GM23338 (cell line): ENCODE measurements at regions not wholly inside any gene's neighbourhood (a gene's known extent, or its start where the extent isn't known, plus 50 kb on each side); places are given as distances from the start of the nearest gene placed in this dataset.

ENCODE experiments used
- ATAC-seq: fragments of 200-7000 bp; cut with Tn5 transposase; 3 replicates; pipeline ENCODE4 v1.9.1; 2020
- DNase-seq: peaks from one replicate; pipeline ENCODE4 v3.0.0-alpha.2; 2015; ENCODE audit warnings: low spot score
- H2AFZ ChIP-seq: fragments of 200-600 bp; sonication (generic); 2 replicates; pipeline ENCODE4 v1.8.0; 2016; ENCODE audit warnings: antibody characterized with exemption, mild to moderate bottlenecking, moderate library complexity
- H3F3A ChIP-seq: fragments of 200-600 bp; sonication (generic); replicated peaks from 2 replicates; pipeline ENCODE4 v1.8.0; 2017; ENCODE audit warnings: antibody characterized with exemption, mixed run types, low read depth
- H3K27ac ChIP-seq: fragments of 200-600 bp; sonication (generic); 2 replicates; pipeline ENCODE4 v1.6.1; 2016; ENCODE audit warnings: low read depth
- H3K27me3 ChIP-seq: fragments of 200-600 bp; sonication (generic); 2 replicates; pipeline ENCODE4 v1.8.0; 2016; ENCODE audit warnings: mild to moderate bottlenecking, mixed run types, moderate library complexity; ENCODE audit not compliant: insufficient read depth
- H3K36me3 ChIP-seq: fragments of 200-600 bp; sonication (generic); 2 replicates; pipeline ENCODE4 v1.8.0; 2016; ENCODE audit warnings: mild to moderate bottlenecking; ENCODE audit not compliant: insufficient read depth
- H3K4me1 ChIP-seq: fragments of 200-600 bp; sonication (generic); 2 replicates; pipeline ENCODE4 v1.8.0; 2016; ENCODE audit warnings: mild to moderate bottlenecking, moderate library complexity; ENCODE audit not compliant: insufficient read depth
- H3K4me2 ChIP-seq: fragments of 200-600 bp; sonication (generic); 2 replicates; pipeline ENCODE4 v1.7.1; 2017; ENCODE audit warnings: mixed run types
- H3K4me3 ChIP-seq: fragments of 200-600 bp; sonication (generic); 2 replicates; pipeline ENCODE4 v1.6.1; 2016; ENCODE audit warnings: mixed run types
- H3K79me2 ChIP-seq: fragments of 200-600 bp; sonication (generic); replicated peaks from 2 replicates; pipeline ENCODE4 v1.8.0; 2017; ENCODE audit warnings: mild to moderate bottlenecking; ENCODE audit not compliant: insufficient read depth
- H3K9me2 ChIP-seq: fragments of 200-600 bp; sonication (generic); 2 replicates; pipeline ENCODE4 v1.8.0; 2017; ENCODE audit not compliant: insufficient read depth
- H4K20me1 ChIP-seq: fragments of 200-600 bp; sonication (generic); replicated peaks from 2 replicates; pipeline ENCODE4 v1.8.0; 2017; ENCODE audit warnings: mild to moderate bottlenecking; ENCODE audit not compliant: insufficient read depth
- H3K27ac Mint-ChIP-seq: 2 replicates; pipeline ENCODE4 v1.8.0; 2020; ENCODE audit warnings: inconsistent platforms, mild to moderate bottlenecking, moderate library complexity, mixed read lengths
- H3K27me3 Mint-ChIP-seq: 3 replicates; pipeline ENCODE4 v1.8.0; 2022; ENCODE audit warnings: low read depth, mild to moderate bottlenecking, moderate library complexity, mixed read lengths, inconsistent platforms; ENCODE audit not compliant: insufficient read depth, poor library complexity
- H3K36me3 Mint-ChIP-seq: 3 replicates; pipeline ENCODE4 v1.8.0; 2021; ENCODE audit warnings: low read depth, mild to moderate bottlenecking, inconsistent platforms, moderate library complexity, mixed read lengths
- H3K4me1 Mint-ChIP-seq: 3 replicates; pipeline ENCODE4 v1.8.0; 2020; ENCODE audit warnings: mild to moderate bottlenecking, inconsistent platforms, mixed read lengths
- H3K4me3 Mint-ChIP-seq: 3 replicates; pipeline ENCODE4 v1.8.0; 2021; ENCODE audit warnings: moderate library complexity, mild to moderate bottlenecking, inconsistent platforms, mixed read lengths
- H3K9me3 Mint-ChIP-seq: 3 replicates; pipeline ENCODE4 v1.8.0; 2020; ENCODE audit warnings: moderate library complexity, mild to moderate bottlenecking, inconsistent platforms, mixed read lengths
- CREB1 ChIP-seq: fragments of 250-450 bp; sonication (Bioruptor Pico); IDR thresholded peaks from 2 replicates; pipeline ENCODE4 v1.5.0; 2020; ENCODE audit warnings: low read depth, mild to moderate bottlenecking, moderate library complexity
- EZH2 ChIP-seq: fragments of 200-600 bp; sonication (generic); IDR thresholded peaks from one replicate; pipeline ENCODE4 v1.8.0; 2017; ENCODE audit warnings: antibody characterized with exemption, mild to moderate bottlenecking, low read depth; ENCODE audit not compliant: unreplicated experiment
- EZH2phosphoT487 ChIP-seq: fragments of 200-600 bp; sonication (generic); IDR thresholded peaks from one replicate; pipeline ENCODE4 v1.8.1; 2018; ENCODE audit warnings: antibody characterized with exemption; ENCODE audit not compliant: unreplicated experiment
- JUNB ChIP-seq: IDR thresholded peaks from one replicate; pipeline ENCODE4 v1.6.1; 2016; ENCODE audit warnings: antibody characterized with exemption; ENCODE audit not compliant: unreplicated experiment
- NANOG ChIP-seq: IDR thresholded peaks from 2 replicates; pipeline ENCODE4 v1.6.1; 2016; ENCODE audit warnings: antibody characterized with exemption, borderline replicate concordance
- POLR2AphosphoS5 ChIP-seq: IDR thresholded peaks from 2 replicates; pipeline ENCODE4 v1.6.1; 2016; ENCODE audit warnings: antibody characterized with exemption, low read depth
- STAT1 ChIP-seq: IDR thresholded peaks from one replicate; pipeline ENCODE4 v1.6.1; 2016; ENCODE audit warnings: antibody characterized with exemption; ENCODE audit not compliant: unreplicated experiment
- ZNF331 ChIP-seq: fragments of 250-450 bp; sonication (Bioruptor Pico); IDR thresholded peaks from 2 replicates; pipeline ENCODE4 v1.5.0; 2020; ENCODE audit warnings: low read depth, mild to moderate bottlenecking, moderate library complexity
- TF ChIP-seq, protein P1 (sequence below): IDR thresholded peaks from 2 replicates; pipeline ENCODE4 v1.6.1; 2016; ENCODE audit warnings: antibody characterized with exemption
- TF ChIP-seq, protein P2 (sequence below), 2 experiments: fragments of 200-600 bp in 1 of 2; sonication (generic) in 1 of 2; conservative IDR thresholded peaks; 2 replicates each; pipeline versions ENCODE4 v1.5.1 to v1.6.1; 2016 to 2017; ENCODE audit warnings: antibody characterized with exemption in 2 of 2, low read depth in 2 of 2, mild to moderate bottlenecking in 2 of 2, moderate library complexity in 1 of 2
- TF ChIP-seq, protein P3 (sequence below): fragments of 250-450 bp; sonication (Bioruptor Pico); IDR thresholded peaks from 2 replicates; pipeline ENCODE4 v1.5.0; 2020; ENCODE audit warnings: mild to moderate bottlenecking, moderate library complexity

GRCh38 chr2:177026253-177026652 is 186.3 kb upstream of the HNRNPA3 start (continued):
- TF ChIP-seq, protein P1, sequence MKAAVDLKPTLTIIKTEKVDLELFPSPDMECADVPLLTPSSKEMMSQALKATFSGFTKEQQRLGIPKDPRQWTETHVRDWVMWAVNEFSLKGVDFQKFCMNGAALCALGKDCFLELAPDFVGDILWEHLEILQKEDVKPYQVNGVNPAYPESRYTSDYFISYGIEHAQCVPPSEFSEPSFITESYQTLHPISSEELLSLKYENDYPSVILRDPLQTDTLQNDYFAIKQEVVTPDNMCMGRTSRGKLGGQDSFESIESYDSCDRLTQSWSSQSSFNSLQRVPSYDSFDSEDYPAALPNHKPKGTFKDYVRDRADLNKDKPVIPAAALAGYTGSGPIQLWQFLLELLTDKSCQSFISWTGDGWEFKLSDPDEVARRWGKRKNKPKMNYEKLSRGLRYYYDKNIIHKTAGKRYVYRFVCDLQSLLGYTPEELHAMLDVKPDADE: no peak
- TF ChIP-seq, protein P2, sequence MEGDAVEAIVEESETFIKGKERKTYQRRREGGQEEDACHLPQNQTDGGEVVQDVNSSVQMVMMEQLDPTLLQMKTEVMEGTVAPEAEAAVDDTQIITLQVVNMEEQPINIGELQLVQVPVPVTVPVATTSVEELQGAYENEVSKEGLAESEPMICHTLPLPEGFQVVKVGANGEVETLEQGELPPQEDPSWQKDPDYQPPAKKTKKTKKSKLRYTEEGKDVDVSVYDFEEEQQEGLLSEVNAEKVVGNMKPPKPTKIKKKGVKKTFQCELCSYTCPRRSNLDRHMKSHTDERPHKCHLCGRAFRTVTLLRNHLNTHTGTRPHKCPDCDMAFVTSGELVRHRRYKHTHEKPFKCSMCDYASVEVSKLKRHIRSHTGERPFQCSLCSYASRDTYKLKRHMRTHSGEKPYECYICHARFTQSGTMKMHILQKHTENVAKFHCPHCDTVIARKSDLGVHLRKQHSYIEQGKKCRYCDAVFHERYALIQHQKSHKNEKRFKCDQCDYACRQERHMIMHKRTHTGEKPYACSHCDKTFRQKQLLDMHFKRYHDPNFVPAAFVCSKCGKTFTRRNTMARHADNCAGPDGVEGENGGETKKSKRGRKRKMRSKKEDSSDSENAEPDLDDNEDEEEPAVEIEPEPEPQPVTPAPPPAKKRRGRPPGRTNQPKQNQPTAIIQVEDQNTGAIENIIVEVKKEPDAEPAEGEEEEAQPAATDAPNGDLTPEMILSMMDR (conservative IDR thresholded peaks at IDR 0.05; ENCODE audit: low read depth in 2 of 2): no peak
- TF ChIP-seq EZH2 (no peak), CREB1 (no peak), NANOG (no peak), EZH2phosphoT487 (no peak), POLR2AphosphoS5 (no peak), JUNB (no peak), STAT1 (no peak)

DNA sequence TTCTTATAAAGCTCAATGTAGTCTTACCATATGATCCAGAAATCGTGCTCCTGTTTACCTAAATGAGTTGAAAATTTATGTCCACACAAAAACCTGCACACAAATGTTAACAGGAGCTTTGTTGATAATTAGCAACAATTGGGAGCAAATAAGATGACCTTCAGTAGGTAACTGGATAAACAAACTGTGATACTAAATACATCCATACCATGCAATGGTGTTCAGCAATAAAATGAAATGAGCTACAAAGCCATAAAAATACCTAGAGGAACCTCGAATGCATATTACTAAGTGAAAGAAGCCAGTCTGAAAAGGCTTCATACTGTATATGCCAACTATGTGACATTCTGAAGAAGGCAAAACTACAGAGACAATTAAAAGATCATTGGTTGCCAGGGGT is 185.6 kb upstream of the HNRNPA3 start:
- H3K4me3 ChIP-seq: no peak overlapping the region
- H3K79me2 ChIP-seq: no peaks in the 10 kb centered on the region
- no peak overlapping the region for H3K4me2 ChIP-seq
- H3K27me3 ChIP-seq: no peaks in the 10 kb centered on the region
- no peaks in the 10 kb centered on the region for H4K20me1 ChIP-seq
- H3K36me3 ChIP-seq: no peaks in the 10 kb centered on the region
- no peak overlapping the region for H3K27ac ChIP-seq
- Mint-ChIP-seq H3K9me3 (no peaks in the 10 kb centered on the region), H3K27me3 (no peaks in the 10 kb centered on the region), H3K4me1 (peaks cover 22% of the 10 kb centered on the region; the same call in 2 of the 3 replicates), H3K27ac (no peak overlapping the region), H3K36me3 (no peaks in the 10 kb centered on the region), H3K4me3 (no peak overlapping the region)
- H3K9me2 ChIP-seq: no peaks in the 10 kb centered on the region
- no peak for ATAC-seq
- H3F3A ChIP-seq: no peaks in the 10 kb centered on the region
- no peak for DNase-seq
- peaks cover 12% of the 10 kb centered on the region; the same call in 1 of the 2 replicates for H3K4me1 ChIP-seq
- H2AFZ ChIP-seq: no peak overlapping the region
- no peak for TF ChIP-seq ZNF331 (CRISPR knock-in tag)
- TF ChIP-seq, protein P2 (conservative IDR thresholded peaks at IDR 0.05; ENCODE audit: low read depth in 2 of 2): no peak
- TF ChIP-seq, protein P1: no peak
- TF ChIP-seq, protein P3, sequence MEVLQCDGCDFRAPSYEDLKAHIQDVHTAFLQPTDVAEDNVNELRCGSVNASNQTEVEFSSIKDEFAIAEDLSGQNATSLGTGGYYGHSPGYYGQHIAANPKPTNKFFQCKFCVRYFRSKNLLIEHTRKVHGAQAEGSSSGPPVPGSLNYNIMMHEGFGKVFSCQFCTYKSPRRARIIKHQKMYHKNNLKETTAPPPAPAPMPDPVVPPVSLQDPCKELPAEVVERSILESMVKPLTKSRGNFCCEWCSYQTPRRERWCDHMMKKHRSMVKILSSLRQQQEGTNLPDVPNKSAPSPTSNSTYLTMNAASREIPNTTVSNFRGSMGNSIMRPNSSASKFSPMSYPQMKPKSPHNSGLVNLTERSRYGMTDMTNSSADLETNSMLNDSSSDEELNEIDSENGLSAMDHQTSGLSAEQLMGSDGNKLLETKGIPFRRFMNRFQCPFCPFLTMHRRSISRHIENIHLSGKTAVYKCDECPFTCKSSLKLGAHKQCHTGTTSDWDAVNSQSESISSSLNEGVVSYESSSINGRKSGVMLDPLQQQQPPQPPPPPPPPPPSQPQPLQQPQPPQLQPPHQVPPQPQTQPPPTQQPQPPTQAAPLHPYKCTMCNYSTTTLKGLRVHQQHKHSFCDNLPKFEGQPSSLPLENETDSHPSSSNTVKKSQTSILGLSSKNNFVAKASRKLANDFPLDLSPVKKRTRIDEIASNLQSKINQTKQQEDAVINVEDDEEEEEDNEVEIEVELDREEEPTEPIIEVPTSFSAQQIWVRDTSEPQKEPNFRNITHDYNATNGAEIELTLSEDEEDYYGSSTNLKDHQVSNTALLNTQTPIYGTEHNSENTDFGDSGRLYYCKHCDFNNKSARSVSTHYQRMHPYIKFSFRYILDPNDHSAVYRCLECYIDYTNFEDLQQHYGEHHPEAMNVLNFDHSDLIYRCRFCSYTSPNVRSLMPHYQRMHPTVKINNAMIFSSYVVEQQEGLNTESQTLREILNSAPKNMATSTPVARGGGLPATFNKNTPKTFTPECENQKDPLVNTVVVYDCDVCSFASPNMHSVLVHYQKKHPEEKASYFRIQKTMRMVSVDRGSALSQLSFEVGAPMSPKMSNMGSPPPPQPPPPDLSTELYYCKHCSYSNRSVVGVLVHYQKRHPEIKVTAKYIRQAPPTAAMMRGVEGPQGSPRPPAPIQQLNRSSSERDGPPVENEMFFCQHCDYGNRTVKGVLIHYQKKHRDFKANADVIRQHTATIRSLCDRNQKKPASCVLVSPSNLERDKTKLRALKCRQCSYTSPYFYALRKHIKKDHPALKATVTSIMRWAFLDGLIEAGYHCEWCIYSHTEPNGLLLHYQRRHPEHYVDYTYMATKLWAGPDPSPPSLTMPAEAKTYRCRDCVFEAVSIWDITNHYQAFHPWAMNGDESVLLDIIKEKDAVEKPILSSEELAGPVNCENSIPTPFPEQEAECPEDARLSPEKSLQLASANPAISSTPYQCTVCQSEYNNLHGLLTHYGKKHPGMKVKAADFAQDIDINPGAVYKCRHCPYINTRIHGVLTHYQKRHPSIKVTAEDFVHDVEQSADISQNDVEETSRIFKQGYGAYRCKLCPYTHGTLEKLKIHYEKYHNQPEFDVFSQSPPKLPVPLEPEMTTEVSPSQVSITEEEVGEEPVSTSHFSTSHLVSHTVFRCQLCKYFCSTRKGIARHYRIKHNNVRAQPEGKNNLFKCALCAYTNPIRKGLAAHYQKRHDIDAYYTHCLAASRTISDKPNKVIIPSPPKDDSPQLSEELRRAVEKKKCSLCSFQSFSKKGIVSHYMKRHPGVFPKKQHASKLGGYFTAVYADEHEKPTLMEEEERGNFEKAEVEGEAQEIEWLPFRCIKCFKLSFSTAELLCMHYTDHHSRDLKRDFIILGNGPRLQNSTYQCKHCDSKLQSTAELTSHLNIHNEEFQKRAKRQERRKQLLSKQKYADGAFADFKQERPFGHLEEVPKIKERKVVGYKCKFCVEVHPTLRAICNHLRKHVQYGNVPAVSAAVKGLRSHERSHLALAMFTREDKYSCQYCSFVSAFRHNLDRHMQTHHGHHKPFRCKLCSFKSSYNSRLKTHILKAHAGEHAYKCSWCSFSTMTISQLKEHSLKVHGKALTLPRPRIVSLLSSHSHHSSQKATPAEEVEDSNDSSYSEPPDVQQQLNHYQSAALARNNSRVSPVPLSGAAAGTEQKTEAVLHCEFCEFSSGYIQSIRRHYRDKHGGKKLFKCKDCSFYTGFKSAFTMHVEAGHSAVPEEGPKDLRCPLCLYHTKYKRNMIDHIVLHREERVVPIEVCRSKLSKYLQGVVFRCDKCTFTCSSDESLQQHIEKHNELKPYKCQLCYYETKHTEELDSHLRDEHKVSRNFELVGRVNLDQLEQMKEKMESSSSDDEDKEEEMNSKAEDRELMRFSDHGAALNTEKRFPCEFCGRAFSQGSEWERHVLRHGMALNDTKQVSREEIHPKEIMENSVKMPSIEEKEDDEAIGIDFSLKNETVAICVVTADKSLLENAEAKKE (CRISPR knock-in tag): no peak
- no peak for TF ChIP-seq JUNB
- TF ChIP-seq EZH2phosphoT487: no peak
